Activated B cell treated with CpG ODN at 0.5 μM for 24 hours (primary cell): ENCODE measurements at regions not wholly inside any gene's neighbourhood (a gene's known extent, or its start where the extent isn't known, plus 50 kb on each side); places are given as distances from the start of the nearest gene placed in this dataset.

Source experiments
- ATAC-seq: fragments of 200-7000 bp; cut with Tn5 transposase; one replicate; pipeline ENCODE4 v1.10.0; 2021; ENCODE audit warnings: low read depth, mild to moderate bottlenecking, moderate library complexity
- CTCF ChIA-PET: fragments of 350-600 bp; sonication (Branson Sonifier 250); formaldehyde crosslinking; loops from one replicate; lab custom pipeline; 2021; ENCODE audit warnings: antibody characterized with exemption; lab: Charles Lee
- POLR2A ChIA-PET: fragments of 350-600 bp; sonication (Branson Sonifier 250); formaldehyde crosslinking; loops from one replicate; lab custom pipeline; 2021; ENCODE audit warnings: antibody characterized with exemption; lab: Charles Lee
- DNase-seq: peaks from one replicate; pipeline ENCODE4 v3.0.0; 2022
- H3K27ac Mint-ChIP-seq: one replicate; pipeline ENCODE4 v1.8.0; 2020; ENCODE audit warnings: mixed read lengths
- H3K27me3 Mint-ChIP-seq: one replicate; pipeline ENCODE4 v1.8.0; 2021; ENCODE audit warnings: mixed read lengths
- H3K36me3 Mint-ChIP-seq: one replicate; pipeline ENCODE4 v1.8.0; 2021; ENCODE audit warnings: low read depth, mixed read lengths
- H3K4me1 Mint-ChIP-seq: one replicate; pipeline ENCODE4 v1.8.0; 2021; ENCODE audit warnings: mixed read lengths
- H3K4me3 Mint-ChIP-seq: one replicate; pipeline ENCODE4 v1.8.0; 2020; ENCODE audit warnings: mild to moderate bottlenecking, mixed read lengths
- H3K9me3 Mint-ChIP-seq: one replicate; pipeline ENCODE4 v1.8.0; 2020; ENCODE audit warnings: mixed read lengths
- CTCF ChIP-seq: fragments of 200-600 bp; IDR thresholded peaks from one replicate; pipeline ENCODE4 v1.8.0; 2022; ENCODE audit warnings: antibody characterized with exemption, mild to moderate bottlenecking
- intact Hi-C: fragments of 100-400 bp; cut with micrococcal nuclease; formaldehyde crosslinking; loops from one replicate; pipeline ENCODE4 v1.15.1; 2024

GRCh38 chr2:156812496-156812895 is 376.3 kb downstream of the GPD2 start:
- Mint-ChIP-seq H3K9me3 (peaks cover 2% of the 10 kb centered on the region), H3K36me3 (no peaks in the 10 kb centered on the region), H3K27ac (no peak overlapping the region), H3K27me3 (no peaks in the 10 kb centered on the region), H3K4me3 (no peak overlapping the region), H3K4me1 (no peaks in the 10 kb centered on the region)
- ATAC-seq (no peak), DNase-seq (no peak)
- ChIA-PET CTCF (no interaction called here), POLR2A (no interaction called here)
- intact Hi-C loops = no loop called here
- no peak for TF ChIP-seq CTCF

GRCh38 chr2:156817430-156817829 is 381.3 kb downstream of the GPD2 start:
- POLR2A ChIA-PET = no interaction called here
- no peak for TF ChIP-seq CTCF
- H3K36me3 Mint-ChIP-seq = no peaks in the 10 kb centered on the region
- H3K27me3 Mint-ChIP-seq = no peaks in the 10 kb centered on the region
- H3K4me3 Mint-ChIP-seq = no peak overlapping the region
- CTCF ChIA-PET = no interaction called here
- H3K9me3 Mint-ChIP-seq = no peaks in the 10 kb centered on the region
- DNase-seq = no peak
- H3K27ac Mint-ChIP-seq = no peak overlapping the region
- H3K4me1 Mint-ChIP-seq = no peaks in the 10 kb centered on the region
- ATAC-seq = no peak
- intact Hi-C loops = no loop called here

GRCh38 chr2:156818221-156818620 is 382.0 kb downstream of the GPD2 start:
- TF ChIP-seq CTCF = no peak
- Mint-ChIP-seq H3K27me3 (no peaks in the 10 kb centered on the region), H3K9me3 (no peaks in the 10 kb centered on the region), H3K4me1 (no peaks in the 10 kb centered on the region), H3K36me3 (no peaks in the 10 kb centered on the region), H3K27ac (no peak overlapping the region), H3K4me3 (no peak overlapping the region)
- ATAC-seq (no peak), DNase-seq (no peak)
- intact Hi-C loops = no loop called here
- CTCF ChIA-PET = no interaction called here
- POLR2A ChIA-PET = no interaction called here

DNA sequence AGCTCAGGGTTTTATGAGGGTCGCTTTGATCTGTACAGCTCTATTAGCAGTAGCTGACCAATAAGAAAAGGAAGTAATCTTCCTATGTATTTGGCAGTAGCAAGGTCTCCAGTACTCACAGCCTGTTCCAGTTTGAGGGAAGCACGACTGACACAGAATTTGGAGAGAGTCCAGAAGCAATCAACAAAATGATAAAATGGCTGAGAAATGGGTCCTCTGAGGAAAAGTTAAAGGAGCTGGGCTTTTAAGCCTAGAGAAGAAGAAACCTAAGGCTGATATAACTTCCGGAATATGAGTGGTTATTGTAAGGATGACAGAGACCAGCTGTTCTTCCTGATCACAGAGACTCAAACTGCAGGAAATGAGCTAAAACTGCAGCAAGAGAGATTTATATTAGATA is 382.8 kb downstream of the GPD2 start:
- Mint-ChIP-seq H3K36me3 (no peaks in the 10 kb centered on the region), H3K27me3 (no peaks in the 10 kb centered on the region), H3K9me3 (no peaks in the 10 kb centered on the region), H3K27ac (no peak overlapping the region), H3K4me3 (no peak overlapping the region), H3K4me1 (no peaks in the 10 kb centered on the region)
- CTCF ChIA-PET = no interaction called here
- DNase-seq = no peak
- no peak for ATAC-seq
- POLR2A ChIA-PET = no interaction called here
- intact Hi-C loops = no loop called here
- TF ChIP-seq CTCF = no peak

GRCh38 chr2:156826341-156826933 is 390.3 kb downstream of the GPD2 start:
- Mint-ChIP-seq H3K4me1 (no peaks in the 10 kb centered on the region), H3K36me3 (no peaks in the 10 kb centered on the region), H3K27me3 (no peaks in the 10 kb centered on the region), H3K4me3 (no peak overlapping the region), H3K27ac (no peak overlapping the region), H3K9me3 (no peaks in the 10 kb centered on the region)
- intact Hi-C loops = no loop called here
- CTCF ChIA-PET = no interaction called here
- POLR2A ChIA-PET = no interaction called here
- no peak for TF ChIP-seq CTCF
- no peak for DNase-seq
- no peak for ATAC-seq
